Mesendoderm (in vitro differentiated cells): ENCODE measurements at regions not wholly inside any gene's neighbourhood (a gene's known extent, or its start where the extent isn't known, plus 50 kb on each side); places are given as distances from the start of the nearest gene placed in this dataset.

Experiments
- DNase-seq: peaks from one replicate; pipeline ENCODE4 v3.0.0; 2013
- H2AK5ac ChIP-seq: 2 replicates; pipeline ENCODE4 v1.6.1; 2013; ENCODE audit warnings: low read length, inconsistent platforms
- H2BK120ac ChIP-seq: 2 replicates; pipeline ENCODE4 v1.6.1; 2013; ENCODE audit warnings: low read depth, mild to moderate bottlenecking, low read length, moderate library complexity, mixed read lengths
- H2BK15ac ChIP-seq: replicated peaks from 2 replicates; pipeline ENCODE4 v1.6.1; 2013; ENCODE audit warnings: low read depth, mild to moderate bottlenecking, moderate library complexity
- H2BK5ac ChIP-seq: 2 replicates; pipeline ENCODE4 v1.6.1; 2013; ENCODE audit warnings: low read length, inconsistent platforms
- H3K18ac ChIP-seq: 2 replicates; pipeline ENCODE4 v1.6.1; 2013; ENCODE audit warnings: mild to moderate bottlenecking, low read length, mixed read lengths
- H3K23ac ChIP-seq: one replicate; pipeline ENCODE4 v1.6.1; 2013; ENCODE audit warnings: low read length
- H3K27ac ChIP-seq: 2 replicates; pipeline ENCODE4 v1.5.1; 2013; ENCODE audit warnings: low read depth, mild to moderate bottlenecking, inconsistent platforms, low read length, moderate library complexity
- H3K27me3 ChIP-seq: 2 replicates; pipeline ENCODE4 v1.6.1; 2013; ENCODE audit warnings: low read length, control low read depth, mild to moderate bottlenecking, inconsistent platforms; ENCODE audit not compliant: insufficient read depth, poor library complexity
- H3K36me3 ChIP-seq: 2 replicates; pipeline ENCODE4 v1.6.1; 2013; ENCODE audit warnings: low read length, inconsistent platforms; ENCODE audit not compliant: control insufficient read depth, insufficient read depth
- H3K4ac ChIP-seq: one replicate; pipeline ENCODE4 v1.6.1; 2013; ENCODE audit warnings: low read depth, mild to moderate bottlenecking, low read length, moderate library complexity
- H3K4me1 ChIP-seq: 2 replicates; pipeline ENCODE4 v1.6.1; 2013; ENCODE audit warnings: low read depth, low read length, inconsistent platforms; ENCODE audit not compliant: control insufficient read depth
- H3K4me2 ChIP-seq: 2 replicates; pipeline ENCODE4 v1.6.1; 2013; ENCODE audit warnings: low read length
- H3K4me3 ChIP-seq: 2 replicates; pipeline ENCODE4 v1.5.1; 2013; ENCODE audit warnings: mild to moderate bottlenecking, low read length
- H3K56ac ChIP-seq: one replicate; pipeline ENCODE4 v1.6.1; 2013; ENCODE audit warnings: low read length
- H3K79me1 ChIP-seq: 2 replicates; pipeline ENCODE4 v1.6.1; 2013; ENCODE audit warnings: low read length, inconsistent platforms
- H3K79me2 ChIP-seq: 2 replicates; pipeline ENCODE4 v1.6.1; 2013; ENCODE audit warnings: mild to moderate bottlenecking, low read length; ENCODE audit not compliant: control insufficient read depth, insufficient read depth
- H3K9ac ChIP-seq: 2 replicates; pipeline ENCODE4 v1.6.1; 2013; ENCODE audit warnings: low read length, inconsistent platforms
- H4K5ac ChIP-seq: one replicate; pipeline ENCODE4 v1.6.1; 2013; ENCODE audit warnings: low read length
- H4K8ac ChIP-seq: one replicate; pipeline ENCODE4 v1.6.1; 2013; ENCODE audit warnings: low read depth, mild to moderate bottlenecking, control low read depth, low read length, moderate library complexity
- WGBS: extraction: QIAGEN DNeasy Blood & Tissue Kit; methylation state at CpG from one replicate; pipeline ENCODE4 v1.1.7; 2013; ENCODE audit warnings: low lambda C conversion rate, missing lambda C conversion rate; ENCODE audit not compliant: insufficient coverage; ENCODE audit errors: extremely low coverage; 5-methylcytosine and 5-hydroxymethylcytosine counted together

DNA sequence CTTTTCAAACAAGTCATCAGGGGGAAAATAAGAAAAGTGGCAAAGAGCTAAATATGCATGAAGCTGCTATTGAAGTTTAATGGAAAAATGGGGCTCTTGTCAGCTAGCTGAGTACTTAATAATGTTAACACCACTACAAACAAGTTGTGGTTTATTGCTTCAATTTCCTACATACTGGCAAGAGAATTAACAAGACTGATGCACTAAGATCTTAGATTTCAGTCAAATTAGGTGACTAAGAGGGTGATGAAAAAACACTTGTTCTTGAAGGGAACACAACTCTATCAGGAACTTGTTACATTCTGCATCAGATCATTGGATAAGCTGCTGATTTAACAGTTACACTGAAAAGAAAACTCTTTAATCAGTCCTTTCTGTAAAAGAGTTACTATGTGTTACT is 234.6 kb upstream of the AFF2 start:
- Histone ChIP-seq H4K8ac (no peak overlapping the region), H3K56ac (no peak overlapping the region), H3K79me2 (no peaks in the 10 kb centered on the region), H3K9ac (no peak overlapping the region), H3K18ac (no peak overlapping the region), H4K5ac (no peak overlapping the region), H2AK5ac (no peak overlapping the region), H3K79me1 (no peaks in the 10 kb centered on the region), H3K36me3 (no peaks in the 10 kb centered on the region), H3K4me1 (no peaks in the 10 kb centered on the region), H3K27me3 (no peaks in the 10 kb centered on the region), H3K4ac (no peak overlapping the region), H3K27ac (no peak overlapping the region), H3K4me2 (no peak overlapping the region), H3K23ac (no peak overlapping the region), H2BK15ac (no peak overlapping the region), H2BK5ac (no peak overlapping the region), H2BK120ac (no peak overlapping the region), H3K4me3 (no peak overlapping the region)
- DNase-seq, result no peak

DNA sequence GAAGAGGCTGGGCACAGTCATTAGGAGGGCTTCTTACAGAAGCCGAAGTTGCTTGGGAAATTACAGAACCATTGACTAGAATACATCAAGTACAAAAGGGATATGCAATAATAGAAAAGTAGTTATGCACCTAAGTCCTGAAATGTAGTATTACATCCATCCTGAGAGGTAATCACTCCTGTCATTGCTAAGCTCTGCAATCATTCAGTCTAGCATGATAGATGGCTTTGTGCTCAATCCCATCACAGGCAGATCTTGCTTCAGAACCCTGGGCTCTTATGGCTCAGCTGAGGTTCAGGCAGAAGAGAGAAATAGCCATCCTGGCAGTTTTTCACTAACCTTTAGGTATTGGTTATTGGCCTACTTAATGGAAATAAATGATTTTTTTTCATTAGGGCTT is 231.7 kb upstream of the AFF2 start:
- no peaks in the 10 kb centered on the region for H3K4me1 ChIP-seq
- no peaks in the 10 kb centered on the region for H3K27me3 ChIP-seq
- H3K79me2 ChIP-seq, result no peaks in the 10 kb centered on the region

GRCh38 chrX:148269513-148269912 is 230.9 kb upstream of the AFF2 start:
- no peak overlapping the region for H3K4me2 ChIP-seq
- no peak for DNase-seq
- H4K5ac ChIP-seq, result no peak overlapping the region
- H3K36me3 ChIP-seq, result no peaks in the 10 kb centered on the region
- H3K4me1 ChIP-seq, result no peaks in the 10 kb centered on the region
- no peaks in the 10 kb centered on the region for H3K79me1 ChIP-seq
- H3K23ac ChIP-seq, result no peak overlapping the region
- no peak overlapping the region for H3K4ac ChIP-seq
- H3K27ac ChIP-seq, result no peak overlapping the region
- no peak overlapping the region for H2AK5ac ChIP-seq
- H2BK5ac ChIP-seq, result no peak overlapping the region
- H4K8ac ChIP-seq, result no peak overlapping the region
- WGBS, result no CpG with 5 or more reads among the region's 3 CpGs
- no peak overlapping the region for H3K9ac ChIP-seq
- H3K27me3 ChIP-seq, result no peaks in the 10 kb centered on the region
- no peak overlapping the region for H2BK15ac ChIP-seq
- H2BK120ac ChIP-seq, result no peak overlapping the region
- no peak overlapping the region for H3K18ac ChIP-seq
- H3K79me2 ChIP-seq, result no peaks in the 10 kb centered on the region
- H3K56ac ChIP-seq, result no peak overlapping the region
- no peak overlapping the region for H3K4me3 ChIP-seq

More for the DNA sequence above, 231.7 kb upstream of the AFF2 start:
- no peak overlapping the region for H3K56ac ChIP-seq
- H2BK15ac ChIP-seq, result no peak overlapping the region
- no peak overlapping the region for H3K27ac ChIP-seq
- no peak overlapping the region for H3K4me3 ChIP-seq
- no peak overlapping the region for H2AK5ac ChIP-seq
- H4K5ac ChIP-seq, result no peak overlapping the region
- no peak overlapping the region for H3K9ac ChIP-seq
- H3K4ac ChIP-seq, result no peak overlapping the region
- H3K4me2 ChIP-seq, result no peak overlapping the region
- no peaks in the 10 kb centered on the region for H3K79me1 ChIP-seq
- no peak for DNase-seq
- no peaks in the 10 kb centered on the region for H3K36me3 ChIP-seq
- no peak overlapping the region for H3K18ac ChIP-seq
- no peak overlapping the region for H4K8ac ChIP-seq
- WGBS, result no CpG with 5 or more reads among the region's 1 CpG
- no peak overlapping the region for H3K23ac ChIP-seq
- no peak overlapping the region for H2BK120ac ChIP-seq
- no peak overlapping the region for H2BK5ac ChIP-seq

DNA sequence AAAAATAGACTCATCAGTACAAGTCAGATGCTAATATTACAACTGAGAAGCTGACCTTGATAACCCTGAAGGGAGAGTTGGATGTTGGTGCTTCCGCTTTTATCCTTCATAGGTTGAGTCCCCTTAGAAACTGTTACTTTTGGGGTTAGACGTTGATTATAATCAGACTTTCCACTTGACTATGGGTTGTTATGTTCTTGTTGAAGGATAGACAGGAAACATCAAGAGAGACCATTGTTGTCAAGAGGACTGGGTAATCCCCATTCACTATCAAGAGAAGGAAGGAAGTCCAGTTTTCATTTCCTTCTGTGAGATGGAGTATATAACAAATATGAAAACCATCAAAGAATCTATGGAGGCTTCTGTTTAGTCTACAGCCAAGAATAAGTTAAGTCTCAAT is 229.9 kb upstream of the AFF2 start:
- no peak overlapping the region for H3K9ac ChIP-seq
- no peaks in the 10 kb centered on the region for H3K79me1 ChIP-seq
- no CpG with 5 or more reads among the region's 2 CpGs for WGBS
- no peaks in the 10 kb centered on the region for H3K4me1 ChIP-seq
- no peak overlapping the region for H3K4me2 ChIP-seq
- H3K4ac ChIP-seq, result no peak overlapping the region
- no peak overlapping the region for H2BK120ac ChIP-seq
- DNase-seq, result no peak
- no peaks in the 10 kb centered on the region for H3K36me3 ChIP-seq
- no peaks in the 10 kb centered on the region for H3K27me3 ChIP-seq
- no peak overlapping the region for H3K23ac ChIP-seq
- H3K27ac ChIP-seq, result no peak overlapping the region
- H3K56ac ChIP-seq, result no peak overlapping the region
- H4K8ac ChIP-seq, result no peak overlapping the region
- H4K5ac ChIP-seq, result no peak overlapping the region
- no peaks in the 10 kb centered on the region for H3K79me2 ChIP-seq
- no peak overlapping the region for H2BK15ac ChIP-seq
- H2BK5ac ChIP-seq, result no peak overlapping the region
- H2AK5ac ChIP-seq, result no peak overlapping the region
- H3K4me3 ChIP-seq, result no peak overlapping the region
- no peak overlapping the region for H3K18ac ChIP-seq

DNA sequence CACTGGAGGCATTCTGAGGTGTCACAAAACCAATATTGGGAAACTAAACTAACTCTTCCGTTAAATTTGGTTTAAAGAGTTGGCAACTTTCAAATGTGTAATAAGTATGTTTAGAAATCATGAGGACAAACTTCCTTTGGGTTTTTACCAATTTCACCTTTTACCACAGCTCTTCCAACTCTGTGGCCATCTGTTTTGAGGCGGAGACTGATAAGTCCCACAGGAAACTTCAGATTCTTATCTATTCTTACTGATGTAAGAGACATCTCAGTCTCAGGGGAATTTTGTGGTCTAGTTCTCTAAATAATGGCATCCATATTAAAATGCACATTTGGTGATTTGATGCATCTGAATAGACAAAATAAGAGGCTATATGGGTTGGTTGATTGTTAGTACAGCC is 229.2 kb upstream of the AFF2 start:
- no peaks in the 10 kb centered on the region for H3K27me3 ChIP-seq
- H3K4me2 ChIP-seq, result no peak overlapping the region
- H3K79me1 ChIP-seq, result no peaks in the 10 kb centered on the region
- no peaks in the 10 kb centered on the region for H3K4me1 ChIP-seq
- H2BK15ac ChIP-seq, result no peak overlapping the region
- H3K9ac ChIP-seq, result no peak overlapping the region
- H2AK5ac ChIP-seq, result no peak overlapping the region
- H3K4me3 ChIP-seq, result no peak overlapping the region
- no peaks in the 10 kb centered on the region for H3K36me3 ChIP-seq
- no peak overlapping the region for H2BK120ac ChIP-seq
- H3K18ac ChIP-seq, result no peak overlapping the region
- no peak overlapping the region for H3K4ac ChIP-seq
- no peak overlapping the region for H3K23ac ChIP-seq
- H3K27ac ChIP-seq, result no peak overlapping the region
- DNase-seq, result peak; percentile 3
- H4K5ac ChIP-seq, result no peak overlapping the region
- H4K8ac ChIP-seq, result no peak overlapping the region
- no peaks in the 10 kb centered on the region for H3K79me2 ChIP-seq
- WGBS, result no CpG with 5 or more reads among the region's 2 CpGs
- H3K56ac ChIP-seq, result no peak overlapping the region
- no peak overlapping the region for H2BK5ac ChIP-seq

DNA sequence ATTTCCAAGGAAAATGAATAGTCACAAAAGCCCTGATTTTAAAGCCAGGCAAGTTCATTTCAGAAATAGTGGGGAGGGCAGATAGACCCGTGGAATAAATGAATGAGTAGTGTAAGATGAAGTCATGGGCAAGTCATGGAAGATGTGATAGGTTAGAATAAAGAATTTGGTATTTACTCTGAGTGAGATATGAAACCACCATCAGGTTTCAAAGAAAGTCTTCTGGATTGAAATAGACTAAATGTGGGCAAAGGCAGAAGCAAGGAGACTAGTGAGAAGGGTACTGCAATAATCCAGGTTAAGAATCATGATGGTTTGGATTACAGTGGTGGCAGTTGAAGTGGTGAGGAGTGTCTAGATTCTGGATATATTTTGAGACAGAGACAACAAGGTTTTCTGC is 218.5 kb upstream of the AFF2 start:
- no peaks in the 10 kb centered on the region for H3K4me1 ChIP-seq
- no peak overlapping the region for H4K8ac ChIP-seq
- no peak overlapping the region for H3K27ac ChIP-seq
- no peak overlapping the region for H3K4me3 ChIP-seq
- no peaks in the 10 kb centered on the region for H3K27me3 ChIP-seq
- no peak overlapping the region for H3K4me2 ChIP-seq
- H3K23ac ChIP-seq, result no peak overlapping the region
- H3K9ac ChIP-seq, result no peak overlapping the region
- no peak overlapping the region for H4K5ac ChIP-seq
- no peak overlapping the region for H3K18ac ChIP-seq
- no peak overlapping the region for H3K56ac ChIP-seq
- no peak for DNase-seq
- H2BK120ac ChIP-seq, result no peak overlapping the region
- H3K4ac ChIP-seq, result no peak overlapping the region
- H2AK5ac ChIP-seq, result no peak overlapping the region
- no peak overlapping the region for H2BK5ac ChIP-seq
- H3K36me3 ChIP-seq, result no peaks in the 10 kb centered on the region
- no peaks in the 10 kb centered on the region for H3K79me2 ChIP-seq
- no peak overlapping the region for H2BK15ac ChIP-seq
- no peaks in the 10 kb centered on the region for H3K79me1 ChIP-seq
- WGBS, result no CpG with 5 or more reads among the region's 1 CpG
